Motor neuron (in vitro differentiated cells): ENCODE measurements at regions not wholly inside any gene's neighbourhood (a gene's known extent, or its start where the extent isn't known, plus 50 kb on each side); places are given as distances from the start of the nearest gene placed in this dataset.

Source experiments
- ATAC-seq, 8 experiments: fragments of 200-7000 bp; cut with Tn5 transposase; replicated peaks in 6 of 8; 2 replicates each; pipeline ENCODE4 v1.8.0; 2021; ENCODE audit warnings: mild to moderate bottlenecking in 8 of 8, moderate library complexity in 8 of 8
- H3K27ac ChIP-seq, 2 donors: fragments of 250-450 bp; sonication (Bioruptor Pico); 2 replicates each; pipeline ENCODE4 v1.9.0; 2021; ENCODE audit warnings: antibody characterized with exemption in 2 of 2, mild to moderate bottlenecking in 2 of 2, moderate library complexity in 1 of 2
- H3K4me1 ChIP-seq, 2 donors: fragments of 250-450 bp; sonication (Bioruptor Pico); replicated peaks in 1 of 2; 2 replicates each; pipeline ENCODE4 v1.6.1; 2021; ENCODE audit warnings: antibody characterized with exemption in 2 of 2, mild to moderate bottlenecking in 2 of 2, moderate library complexity in 1 of 2
- H3K4me3 ChIP-seq, 5 donors: fragments of 250-450 bp; sonication (Bioruptor Pico); 2 replicates each; pipeline ENCODE4 v1.9.0; 2021; ENCODE audit warnings: antibody characterized with exemption in 5 of 5, mild to moderate bottlenecking in 5 of 5, moderate library complexity in 4 of 5
- WGBS, 10 experiments: fragments of 450-650 bp; shearing (Covaris generic); methylation state at CpG; one replicate each; pipeline ENCODE4 v1.0.0; 2022; 5-methylcytosine and 5-hydroxymethylcytosine counted together
- in situ Hi-C, 9 experiments: fragments of 400-800 bp; cut with MboI; loops; one replicate each; pipeline ENCODE4 v1.15.0; 2021; ENCODE audit warnings: low sequenced_read_pairs in 9 of 9, low pct_unique_long_range_greater_than_20kb in 2 of 9; ENCODE audit not compliant: unreplicated experiment in 9 of 9

GRCh38 chr1:101148980-101149379 is 87.8 kb upstream of the S1PR1 start:
- Histone ChIP-seq H3K4me3 (no peak overlapping the region), H3K27ac (no peak overlapping the region), H3K4me1 (peaks cover 19 to 28% of the 10 kb centered on the region in 2 donors)
- in situ Hi-C loops, result no loop called here
- 0 to 37% (median 8%) methylated on average over 2 to 3 of the region's 3 CpGs; no CpG with 5 or more reads in 1 of the 10 experiments for WGBS, 10 experiments
- ATAC-seq, result peak in 5 of 8 experiments; percentile 52 to 87 (median 54)

- in situ Hi-C loops, result no loop called here
- H3K4me3 ChIP-seq, result no peak overlapping the region
- no peak for ATAC-seq
Observed at GRCh38 chr1:101147381-101147780, 89.4 kb upstream of the S1PR1 start.

GRCh38 chr1:101145449-101145820 is 91.4 kb upstream of the S1PR1 start:
- in situ Hi-C loops, result no loop called here
- ATAC-seq, result peak in 2 of 8 experiments; percentile 18 to 63
- Histone ChIP-seq H3K4me3 (no peak overlapping the region), H3K27ac (no peak overlapping the region), H3K4me1 (peaks cover 15 to 23% of the 10 kb centered on the region in 2 donors)

More at GRCh38 chr1:101147381-101147780, 89.4 kb upstream of the S1PR1 start:
- no peak overlapping the region for H3K27ac ChIP-seq
- WGBS, 10 experiments, result 38 to 97% (median 90%) methylated on average over 2 to 3 of the region's 3 CpGs; no CpG with 5 or more reads in 1 of the 10 experiments
- H3K4me1 ChIP-seq, result peaks cover 19 to 28% of the 10 kb centered on the region in 2 donors

GRCh38 chr1:101144671-101145448 is 92.0 kb upstream of the S1PR1 start:
- ATAC-seq, result no peak
- 69 to 100% (median 94%) methylated on average over 1 to 5 of the region's 5 CpGs; no CpG with 5 or more reads in 1 of the 10 experiments for WGBS, 10 experiments
- H3K4me3 ChIP-seq, result no peak overlapping the region
- in situ Hi-C loops, result no loop called here
- no peak overlapping the region for H3K27ac ChIP-seq
- H3K4me1 ChIP-seq, result peaks cover 11 to 18% of the 10 kb centered on the region in 2 donors

GRCh38 chr1:101142244-101142643 is 94.6 kb upstream of the S1PR1 start:
- H3K27ac ChIP-seq, result no peak overlapping the region
- no peak overlapping the region for H3K4me3 ChIP-seq
- no peak for ATAC-seq
- peaks cover 0 to under 1% of the 10 kb centered on the region in 2 donors for H3K4me1 ChIP-seq
- WGBS, 10 experiments, result 86 to 100% (median 100%) methylated on average over 1 of the region's 1 CpG; no CpG with 5 or more reads in 3 of the 10 experiments
- in situ Hi-C loops, result no loop called here

GRCh38 chr1:101141376-101141775 is 95.4 kb upstream of the S1PR1 start:
- Histone ChIP-seq H3K4me3 (no peak overlapping the region), H3K27ac (no peak overlapping the region), H3K4me1 (peaks cover 6 to 8% of the 10 kb centered on the region in 2 donors)
- in situ Hi-C loops, result no loop called here
- ATAC-seq, result no peak
- 33 to 95% (median 88%) methylated on average over 2 of the region's 2 CpGs; no CpG with 5 or more reads in 1 of the 10 experiments for WGBS, 10 experiments

GRCh38 chr1:101139821-101140718 is 96.7 kb upstream of the S1PR1 start:
- H3K4me1 ChIP-seq, result peaks cover 7 to 8% of the 10 kb centered on the region in 2 donors
- no peak for ATAC-seq
- no peak overlapping the region for H3K4me3 ChIP-seq
- WGBS, 10 experiments, result 55 to 100% (median 90%) methylated on average over 1 to 2 of the region's 2 CpGs; no CpG with 5 or more reads in 1 of the 10 experiments
- in situ Hi-C loops, result no loop called here
- H3K27ac ChIP-seq, result no peak overlapping the region

- ATAC-seq, result peak in 1 of 8 experiments; percentile 66
- Histone ChIP-seq H3K27ac (no peak overlapping the region), H3K4me3 (no peak overlapping the region), H3K4me1 (peaks cover 7 to 8% of the 10 kb centered on the region in 2 donors)
- in situ Hi-C loops, result no loop called here
- WGBS, 10 experiments, result 78 to 100% (median 86%) methylated on average over 1 of the region's 1 CpG; no CpG with 5 or more reads in 1 of the 10 experiments
Observed at GRCh38 chr1:101139130-101139529, 97.7 kb upstream of the S1PR1 start.

- in situ Hi-C loops, result no loop called here
- no peak overlapping the region for H3K27ac ChIP-seq
Observed at GRCh38 chr1:101137144-101138126, 99.4 kb upstream of the S1PR1 start.

GRCh38 chr1:101136739-101137138 is 100.1 kb upstream of the S1PR1 start:
- no peak overlapping the region for H3K27ac ChIP-seq
- no peak overlapping the region for H3K4me3 ChIP-seq
- peak in 3 of 8 experiments; percentile 34 to 59 (median 38) for ATAC-seq
- in situ Hi-C loops, result no loop called here
- 0 to 80% (median 60%) methylated on average over 1 of the region's 1 CpG; no CpG with 5 or more reads in 1 of the 10 experiments for whole genome bisulfite sequencing, 10 experiments
- peaks cover 7 to 8% of the 10 kb centered on the region in 2 donors for H3K4me1 ChIP-seq

More at GRCh38 chr1:101137144-101138126, 99.4 kb upstream of the S1PR1 start:
- Histone ChIP-seq H3K4me1 (peaks cover 7 to 8% of the 10 kb centered on the region in 2 donors), H3K4me3 (no peak overlapping the region)
- WGBS, 10 experiments, result 10 to 70% (median 44%) methylated on average over 2 to 5 of the region's 5 CpGs
- peak in 4 of 8 experiments; percentile 25 to 83 (median 72) for ATAC-seq

- 9 to 67% (median 37%) methylated on average over 1 to 3 of the region's 3 CpGs; no CpG with 5 or more reads in 2 of the 10 experiments for WGBS, 10 experiments
- Histone ChIP-seq H3K4me3 (no peak overlapping the region), H3K27ac (no peak overlapping the region), H3K4me1 (peaks cover 7 to 8% of the 10 kb centered on the region in 2 donors)
- ATAC-seq, result peak in 1 of 8 experiments; percentile 9
- in situ Hi-C loops, result no loop called here
Observed at GRCh38 chr1:101136271-101136670, 100.5 kb upstream of the S1PR1 start.

- WGBS, 10 experiments, result 56 to 100% (median 95%) methylated on average over 2 of the region's 2 CpGs
- in situ Hi-C loops, result no loop called here
- Histone ChIP-seq H3K4me1 (peaks cover 7 to 8% of the 10 kb centered on the region in 2 donors), H3K27ac (no peak overlapping the region), H3K4me3 (no peak overlapping the region)
- ATAC-seq, result no peak
Observed at GRCh38 chr1:101135526-101135925, 101.3 kb upstream of the S1PR1 start.
